H1 (cell line): ENCODE measurements at regions not wholly inside any gene's neighbourhood (a gene's known extent, or its start where the extent isn't known, plus 50 kb on each side); places are given as distances from the start of the nearest gene placed in this dataset.

ENCODE experiments used
- CTCF ChIA-PET: fragments of 300-600 bp; sonication (Branson Sonifier 250); formaldehyde crosslinking; loops from one replicate; lab custom pipeline; 2021; ENCODE audit not compliant: partially characterized antibody; lab: Charles Lee
- POLR2A ChIA-PET: fragments of 300-600 bp; sonication (Branson Sonifier 250); formaldehyde crosslinking; loops from one replicate; lab custom pipeline; 2021; ENCODE audit warnings: inconsistent platforms; ENCODE audit not compliant: partially characterized antibody; lab: Charles Lee
- DNase-seq, 2 experiments: peaks; one replicate each; pipeline versions ENCODE4 v3.0.0 to v3.0.0-alpha.2; 2010 to 2022; ENCODE audit warnings: low spot score in 2 of 2, low read depth in 1 of 2, mixed read lengths in 1 of 2
- FAIRE-seq: peaks from 2 replicates; lab custom pipeline; 2011; peaks lifted over from hg19 to GRCh38; lab: Jason Lieb, UNC
- H2AFZ ChIP-seq: 2 replicates; pipeline ENCODE4 v1.8.1; 2012; ENCODE audit warnings: low read length, inconsistent platforms
- H2AK5ac ChIP-seq: 2 replicates; pipeline ENCODE4 v1.6.1; 2013; ENCODE audit warnings: low read depth, low read length
- H2BK120ac ChIP-seq: replicated peaks from 2 replicates; pipeline ENCODE3; 2013; ENCODE audit warnings: low read depth, low read length, inconsistent platforms
- H2BK12ac ChIP-seq: 2 replicates; pipeline ENCODE4 v1.6.1; 2013; ENCODE audit warnings: low read depth, low read length
- H2BK15ac ChIP-seq: 2 replicates; pipeline ENCODE4 v1.6.1; 2013; ENCODE audit warnings: low read length
- H2BK20ac ChIP-seq: 2 replicates; pipeline ENCODE4 v1.6.1; 2013; ENCODE audit warnings: low read length
- H2BK5ac ChIP-seq: 2 replicates; pipeline ENCODE4 v1.6.1; 2013; ENCODE audit warnings: low read depth, low read length
- H3K14ac ChIP-seq: 2 replicates; pipeline ENCODE4 v1.6.1; 2013; ENCODE audit warnings: inconsistent platforms; ENCODE audit not compliant: insufficient read length
- H3K18ac ChIP-seq: 2 replicates; pipeline ENCODE4 v1.6.1; 2013; ENCODE audit warnings: low read length; ENCODE audit errors: extremely low read depth
- H3K23ac ChIP-seq: 2 replicates; pipeline ENCODE4 v1.6.1; 2013; ENCODE audit warnings: inconsistent platforms; ENCODE audit not compliant: insufficient read length
- H3K23me2 ChIP-seq: 2 replicates; pipeline ENCODE4 v1.6.1; 2013; ENCODE audit warnings: low read depth, low read length
- H3K27ac ChIP-seq: 2 replicates; pipeline ENCODE4 v1.6.1; 2011; ENCODE audit warnings: low read depth, low read length, inconsistent platforms
- H3K27me3 ChIP-seq, 4 experiments: replicated peaks in 1 of 4; 1 replicate in 1 of 4; 2 replicates in 3 of 4; pipeline versions ENCODE4 v1.6.1 to v1.8.1; 2011 to 2013; ENCODE audit warnings: low read length in 3 of 4, mild to moderate bottlenecking in 3 of 4, inconsistent platforms in 2 of 4, mixed read lengths in 2 of 4, moderate library complexity in 1 of 4; ENCODE audit not compliant: control insufficient read depth in 3 of 4, insufficient read depth in 3 of 4; ENCODE audit errors: extremely low read depth in 1 of 4
- H3K36me3 ChIP-seq, 4 experiments: 2 replicates each; pipeline versions ENCODE4 v1.6.1 to v1.8.1; 2011 to 2013; ENCODE audit warnings: mild to moderate bottlenecking in 4 of 4, low read length in 3 of 4, moderate library complexity in 2 of 4, control low read depth in 1 of 4, inconsistent platforms in 1 of 4; ENCODE audit not compliant: insufficient read depth in 4 of 4, control insufficient read depth in 2 of 4
- H3K4ac ChIP-seq: replicated peaks from 2 replicates; pipeline ENCODE3; 2013; ENCODE audit warnings: low read length, low read depth, mixed read lengths, inconsistent platforms; ENCODE audit not compliant: insufficient read length
- H3K4me1 ChIP-seq, 4 experiments: replicated peaks in 1 of 4; 1 replicate in 1 of 4; 2 replicates in 3 of 4; pipeline versions ENCODE4 v1.6.1 to v1.8.1; 2011 to 2013; ENCODE audit warnings: low read length in 3 of 4, inconsistent platforms in 2 of 4, mixed read lengths in 1 of 4; ENCODE audit not compliant: insufficient read depth in 4 of 4, control insufficient read depth in 3 of 4
- H3K4me2 ChIP-seq, 2 experiments: 2 replicates each; pipeline versions ENCODE4 v1.6.1 to v1.8.1; 2011 to 2013; ENCODE audit warnings: low read depth in 2 of 2, low read length in 2 of 2, control low read depth in 1 of 2, inconsistent platforms in 1 of 2, mild to moderate bottlenecking in 1 of 2; ENCODE audit not compliant: insufficient read depth in 1 of 2
- H3K4me3 ChIP-seq, 4 experiments: fragments of 200-600, 300-600 bp in 1 of 4; sonication (generic), shearing (Covaris generic), sonication (Bioruptor Twin) in 1 of 4; 2 replicates each; pipeline versions ENCODE4 v1.5.1 to v1.8.1; 2011 to 2016; ENCODE audit warnings: low read length in 4 of 4, low read depth in 3 of 4, control low read depth in 2 of 4, inconsistent platforms in 2 of 4, mild to moderate bottlenecking in 2 of 4, mixed read lengths in 1 of 4, moderate library complexity in 1 of 4; ENCODE audit not compliant: insufficient read depth in 2 of 4; ENCODE audit errors: extremely low read depth in 1 of 4
- H3K56ac ChIP-seq: replicated peaks from 2 replicates; pipeline ENCODE3; 2013; ENCODE audit warnings: low read depth, mild to moderate bottlenecking, mixed read lengths, low read length, inconsistent platforms; ENCODE audit not compliant: insufficient read length
- H3K79me1 ChIP-seq: 2 replicates; pipeline ENCODE4 v1.6.1; 2013; ENCODE audit warnings: low read depth, low read length, control low read depth
- H3K79me2 ChIP-seq, 2 experiments: 2 replicates each; pipeline versions ENCODE4 v1.6.1 to v1.8.1; 2012 to 2013; ENCODE audit warnings: low read length in 2 of 2, mild to moderate bottlenecking in 2 of 2, inconsistent platforms in 1 of 2; ENCODE audit not compliant: insufficient read depth in 2 of 2, control insufficient read depth in 1 of 2
- H3K9ac ChIP-seq, 4 experiments: replicated peaks in 1 of 4; 1 replicate in 1 of 4; 2 replicates in 3 of 4; pipeline versions ENCODE4 v1.6.1 to v1.8.1; 2011 to 2013; ENCODE audit warnings: low read depth in 3 of 4, low read length in 3 of 4, control low read depth in 2 of 4, mild to moderate bottlenecking in 2 of 4, moderate library complexity in 2 of 4, inconsistent platforms in 1 of 4; ENCODE audit errors: extremely low read depth in 1 of 4
- H3K9me3 ChIP-seq, 2 experiments: 2 replicates each; pipeline versions ENCODE4 v1.6.1 to v1.8.1; 2012 to 2013; ENCODE audit warnings: mild to moderate bottlenecking in 2 of 2, moderate library complexity in 2 of 2, control low read depth in 1 of 2, inconsistent platforms in 1 of 2, low read depth in 1 of 2, low read length in 1 of 2, mixed read lengths in 1 of 2; ENCODE audit not compliant: insufficient read depth in 2 of 2
- H4K20me1 ChIP-seq, 2 experiments: replicated peaks in 1 of 2; 2 replicates each; pipeline versions ENCODE3 to v1.8.1; 2011 to 2013; ENCODE audit warnings: inconsistent platforms in 2 of 2, low read length in 2 of 2, mild to moderate bottlenecking in 1 of 2; ENCODE audit not compliant: insufficient read depth in 2 of 2, control insufficient read depth in 1 of 2
- H4K5ac ChIP-seq: 2 replicates; pipeline ENCODE4 v1.6.1; 2013; ENCODE audit warnings: low read length, low read depth, mixed read lengths, inconsistent platforms; ENCODE audit not compliant: insufficient read length
- H4K8ac ChIP-seq: 2 replicates; pipeline ENCODE4 v1.8.0; 2013; ENCODE audit warnings: mild to moderate bottlenecking, moderate library complexity, low read length, inconsistent platforms; ENCODE audit not compliant: insufficient read depth; ENCODE audit errors: extremely low read depth
- H4K91ac ChIP-seq: replicated peaks from 2 replicates; pipeline ENCODE3; 2013; ENCODE audit warnings: low read length, mixed read lengths, inconsistent platforms; ENCODE audit not compliant: insufficient read length
- CTCF ChIP-seq, 3 experiments: IDR thresholded peaks; 1 replicate in 2 of 3; 2 replicates in 1 of 3; pipeline versions ENCODE4 v1.5.1 to v1.6.1; 2011; ENCODE audit warnings: low read length in 3 of 3, mild to moderate bottlenecking in 3 of 3, inconsistent platforms in 2 of 3, low read depth in 1 of 3, moderate library complexity in 1 of 3; ENCODE audit not compliant: insufficient read depth in 1 of 3; ENCODE audit errors: control extremely low read depth in 1 of 3
- GABPA ChIP-seq: IDR thresholded peaks from 2 replicates; pipeline ENCODE4 v1.6.1; 2011; ENCODE audit warnings: mild to moderate bottlenecking, low read length, moderate library complexity, borderline replicate concordance; ENCODE audit not compliant: insufficient read depth
- RAD21 ChIP-seq, 2 experiments: IDR thresholded peaks in 1 of 2; conservative IDR thresholded peaks in 1 of 2; 2 replicates each; pipeline ENCODE4 v1.6.1; 2011; ENCODE audit warnings: low read depth in 2 of 2, low read length in 2 of 2, improper control_type of control experiment in 1 of 2, inconsistent platforms in 1 of 2, mild to moderate bottlenecking in 1 of 2, moderate library complexity in 1 of 2
- WGBS, 2 experiments: shearing (Covaris generic) in 1 of 2; methylation state at CpG; one replicate each; pipeline versions ENCODE4 v1.1.6 to v1.1.7; 2013 to 2015; ENCODE audit warnings: low lambda C conversion rate in 2 of 2, mixed read lengths in 2 of 2, inconsistent platforms in 1 of 2, low coverage in 1 of 2, missing lambda C conversion rate in 1 of 2; ENCODE audit not compliant: insufficient replicate concordance in 2 of 2, insufficient coverage in 1 of 2, insufficient read length in 1 of 2; ENCODE audit errors: extremely low coverage in 1 of 2, missing lambda C conversion rate in 1 of 2; 5-methylcytosine and 5-hydroxymethylcytosine counted together

- H3K4ac ChIP-seq = no peak overlapping the region
- no peak overlapping the region for H2BK12ac ChIP-seq
- no peak for FAIRE-seq
- no peak overlapping the region for H2BK120ac ChIP-seq
- no peaks in the 10 kb centered on the region for H3K27me3 ChIP-seq
- H3K27ac ChIP-seq = no peak overlapping the region
- H4K91ac ChIP-seq = no peak overlapping the region
- H4K20me1 ChIP-seq = no peaks in the 10 kb centered on the region
- no peak for DNase-seq
- ChIA-PET CTCF (interaction anchor here (0.7 to 1.6 kb wide), 4 partner anchors 25 to 179 kb away, joined by 3 read pairs; no protein-coding TSS in a partner anchor), POLR2A (interaction anchor here (1.0 kb wide), 1 partner anchor 17 kb away, joined by 3 read pairs; no protein-coding TSS in a partner anchor)
- no peaks in the 10 kb centered on the region for H3K23me2 ChIP-seq
- peaks cover 0 to 5% of the 10 kb centered on the region in 2 experiments; a peak in 1 of 4 replicates for H3K9me3 ChIP-seq
- H3K79me2 ChIP-seq = no peaks in the 10 kb centered on the region
- no peak overlapping the region for H3K4me2 ChIP-seq
- no peak overlapping the region for H2BK5ac ChIP-seq
- no peak overlapping the region for H4K5ac ChIP-seq
- H3K36me3 ChIP-seq = no peaks in the 10 kb centered on the region
- H3K4me3 ChIP-seq = no peak overlapping the region
- 79% methylated on average over 14 of the region's 14 CpGs; no CpG with 5 or more reads in 1 of the 2 experiments for WGBS, 2 experiments
- H3K23ac ChIP-seq = no peak overlapping the region
- TF ChIP-seq GABPA (no peak), RAD21 (IDR thresholded peaks at IDR 0.05 in 1 of 2, conservative IDR thresholded peaks at IDR 0.05 in 1 of 2; ENCODE audit: low read depth in 2 of 2, low read length in 2 of 2) (peak; percentile 10 to 22; a peak in 2 of 4 replicates), CTCF (IDR thresholded peaks at IDR 0.05; ENCODE audit: control extremely low read depth in 1 of 3, insufficient read depth in 1 of 3, low read depth in 1 of 3, low read length in 3 of 3) (peak; percentile 30 to 51 (median 45); a peak in 2 of 4 replicates)
- H2AFZ ChIP-seq = no peak overlapping the region
- no peak overlapping the region for H3K9ac ChIP-seq
- H3K18ac ChIP-seq = no peak overlapping the region
- no peak overlapping the region for H3K56ac ChIP-seq
- H3K79me1 ChIP-seq = no peaks in the 10 kb centered on the region
- no peak overlapping the region for H3K14ac ChIP-seq
- H2BK15ac ChIP-seq = no peak overlapping the region
- H4K8ac ChIP-seq = no peak overlapping the region
- no peaks in the 10 kb centered on the region for H3K4me1 ChIP-seq
- H2AK5ac ChIP-seq = no peak overlapping the region
- H2BK20ac ChIP-seq = no peak overlapping the region
Observed at GRCh38 chr6:20306491-20306890, 94.2 kb upstream of the MBOAT1 start.
